AG10803 (cell line): ENCODE measurements at regions not wholly inside any gene's neighbourhood (a gene's known extent, or its start where the extent isn't known, plus 50 kb on each side); places are given as distances from the start of the nearest gene placed in this dataset.
"Not testable (repeated sequence)": the region's sequence is repeated elsewhere in the genome, so short reads cannot be mapped to it uniquely, and the experiment has no call there.

Experiments
- DNase-seq: peaks from one replicate; pipeline ENCODE4 v3.0.0; 2010; ENCODE audit warnings: low read depth
- H3K4me3 ChIP-seq: 2 replicates; pipeline ENCODE4 v1.5.1; 2011; ENCODE audit warnings: mild to moderate bottlenecking, low read length, control low read depth
- TF ChIP-seq, protein P1 (sequence below): conservative IDR thresholded peaks from 2 replicates; pipeline ENCODE4 v1.5.1; 2011; ENCODE audit warnings: mild to moderate bottlenecking, low read length, control low read depth, inconsistent platforms

DNA sequence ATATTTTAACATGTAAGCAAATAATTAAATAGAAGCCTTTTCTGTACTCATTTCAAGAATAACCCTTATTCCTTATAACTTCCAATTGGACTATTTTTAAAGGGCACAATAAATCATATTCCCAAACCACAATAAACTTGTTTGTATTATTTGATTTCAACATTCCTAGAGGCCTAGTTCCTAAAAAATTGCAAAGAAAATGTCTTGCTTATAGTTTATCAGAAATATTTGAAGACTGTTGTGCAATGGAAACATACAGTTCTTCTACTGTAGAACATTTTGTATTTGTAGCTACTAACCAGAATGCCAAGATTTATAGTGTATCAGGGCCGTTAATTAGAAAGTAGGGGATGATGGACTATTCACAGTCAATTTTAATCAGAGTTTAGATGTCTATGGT lies 1037.0 kb upstream of the CDH18 start:
- H3K4me3 ChIP-seq = no peak overlapping the region
- TF ChIP-seq, protein P1, sequence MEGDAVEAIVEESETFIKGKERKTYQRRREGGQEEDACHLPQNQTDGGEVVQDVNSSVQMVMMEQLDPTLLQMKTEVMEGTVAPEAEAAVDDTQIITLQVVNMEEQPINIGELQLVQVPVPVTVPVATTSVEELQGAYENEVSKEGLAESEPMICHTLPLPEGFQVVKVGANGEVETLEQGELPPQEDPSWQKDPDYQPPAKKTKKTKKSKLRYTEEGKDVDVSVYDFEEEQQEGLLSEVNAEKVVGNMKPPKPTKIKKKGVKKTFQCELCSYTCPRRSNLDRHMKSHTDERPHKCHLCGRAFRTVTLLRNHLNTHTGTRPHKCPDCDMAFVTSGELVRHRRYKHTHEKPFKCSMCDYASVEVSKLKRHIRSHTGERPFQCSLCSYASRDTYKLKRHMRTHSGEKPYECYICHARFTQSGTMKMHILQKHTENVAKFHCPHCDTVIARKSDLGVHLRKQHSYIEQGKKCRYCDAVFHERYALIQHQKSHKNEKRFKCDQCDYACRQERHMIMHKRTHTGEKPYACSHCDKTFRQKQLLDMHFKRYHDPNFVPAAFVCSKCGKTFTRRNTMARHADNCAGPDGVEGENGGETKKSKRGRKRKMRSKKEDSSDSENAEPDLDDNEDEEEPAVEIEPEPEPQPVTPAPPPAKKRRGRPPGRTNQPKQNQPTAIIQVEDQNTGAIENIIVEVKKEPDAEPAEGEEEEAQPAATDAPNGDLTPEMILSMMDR = no peak
- DNase-seq = no peak

DNA sequence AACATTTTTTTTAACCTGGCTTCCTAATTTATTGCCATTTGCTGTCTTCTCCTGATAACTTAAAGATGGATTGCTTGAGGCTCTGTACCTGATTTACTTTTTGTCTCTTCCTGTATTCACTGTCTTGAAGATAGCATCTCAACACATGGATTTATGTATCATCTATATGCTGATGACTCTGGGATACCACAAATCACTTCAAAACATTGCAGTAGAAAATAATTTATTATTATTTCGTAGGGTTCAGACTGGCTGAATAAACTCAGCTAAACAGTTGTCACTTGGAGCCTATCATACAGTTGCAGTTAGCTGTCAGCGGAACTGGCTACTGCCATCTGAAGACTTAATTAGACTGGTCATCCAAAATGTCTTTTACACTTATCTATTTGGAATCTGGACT lies 1025.2 kb upstream of the CDH18 start:
- no peak overlapping the region for H3K4me3 ChIP-seq
- DNase-seq = no peak
- TF ChIP-seq, protein P1 = no peak

- TF ChIP-seq, protein P1 = no peak
- no peak for DNase-seq
- no peak overlapping the region for H3K4me3 ChIP-seq
Observed at GRCh38 chr5:21007781-21008180, 1019.8 kb upstream of the CDH18 start.

- DNase-seq, H3K4me3 ChIP-seq: not testable (repeated sequence)
Observed at GRCh38 chr5:20988933-20989332, 1000.9 kb upstream of the CDH18 start.

GRCh38 chr5:20985754-20986153 lies 997.8 kb upstream of the CDH18 start:
- DNase-seq = no peak
- no peak overlapping the region for H3K4me3 ChIP-seq
- TF ChIP-seq, protein P1 = no peak

- H3K4me3 ChIP-seq = no peak overlapping the region
- DNase-seq = no peak
- TF ChIP-seq, protein P1 = no peak
Observed at GRCh38 chr5:20974426-20974825, 986.4 kb upstream of the CDH18 start.

- DNase-seq = no peak
- H3K4me3 ChIP-seq = no peak overlapping the region
- TF ChIP-seq, protein P1 = no peak
Observed at GRCh38 chr5:20972419-20972925, 984.5 kb upstream of the CDH18 start.

- no peak for DNase-seq
- TF ChIP-seq, protein P1 = no peak
- H3K4me3 ChIP-seq = no peak overlapping the region
Observed at GRCh38 chr5:20959347-20959746, 971.3 kb upstream of the CDH18 start.
